ENCODE measurements at regions not wholly inside any gene's neighbourhood (a gene's known extent, or its start where the extent isn't known, plus 50 kb on each side); places are given as distances from the start of the nearest gene placed in this dataset.

- no peaks in the 10 kb centered on the region for H3K36me3 ChIP-seq (ENCODE audit: insufficient read depth in 1 of 2, low read depth in 1 of 2)
- intact Hi-C loops (cut with DNase I) = no loop called here
- peaks cover 3% of the 10 kb centered on the region for H3K9me3 ChIP-seq
- no peaks in the 10 kb centered on the region for H3K4me1 ChIP-seq
- 35 to 38% (median 36%) methylated on average over 5 of the region's 5 CpGs for WGBS, 3 donors
- DNase-seq (no peak), ATAC-seq (no peak)
- H3K27ac ChIP-seq = no peak overlapping the region
- H3K4me3 ChIP-seq = no peak overlapping the region
- no peak for TF ChIP-seq CTCF (IDR thresholded peaks at IDR 0.05)
- H3K27me3 ChIP-seq (ENCODE audit: insufficient read depth in 3 of 3, low read length in 2 of 3) = no peaks in the 10 kb centered on the region
Observed at GRCh38 chr4:12926189-12927066, 557.7 kb downstream of the RAB28 start.

- no peaks in the 10 kb centered on the region for H3K4me1 ChIP-seq
- 88 to 93% (median 89%) methylated on average over 2 of the region's 2 CpGs for WGBS, 3 donors
- no peaks in the 10 kb centered on the region for H3K27me3 ChIP-seq (ENCODE audit: insufficient read depth in 3 of 3, low read length in 2 of 3)
- ATAC-seq (no peak), DNase-seq (no peak)
- H3K9me3 ChIP-seq = peaks cover 2% of the 10 kb centered on the region
- no peak for TF ChIP-seq CTCF (IDR thresholded peaks at IDR 0.05)
- no peak overlapping the region for H3K4me3 ChIP-seq
- intact Hi-C loops (cut with DNase I) = no loop called here
- no peak overlapping the region for H3K27ac ChIP-seq
- H3K36me3 ChIP-seq (ENCODE audit: insufficient read depth in 1 of 2, low read depth in 1 of 2) = no peaks in the 10 kb centered on the region
Observed at GRCh38 chr4:12924728-12925320, 559.3 kb downstream of the RAB28 start.

- intact Hi-C loops (cut with DNase I) = no loop called here
- DNase-seq (no peak), ATAC-seq (no peak)
- Histone ChIP-seq H3K4me3 (no peak overlapping the region), H3K36me3 (ENCODE audit: insufficient read depth in 1 of 2, low read depth in 1 of 2) (no peaks in the 10 kb centered on the region), H3K27me3 (ENCODE audit: insufficient read depth in 3 of 3, low read length in 2 of 3) (no peaks in the 10 kb centered on the region), H3K4me1 (no peaks in the 10 kb centered on the region), H3K27ac (no peak overlapping the region), H3K9me3 (no peaks in the 10 kb centered on the region)
- 83 to 89% (median 88%) methylated on average over 4 of the region's 4 CpGs for WGBS, 3 donors
- TF ChIP-seq CTCF (IDR thresholded peaks at IDR 0.05) = no peak
Observed at GRCh38 chr4:12924253-12924652, 559.9 kb downstream of the RAB28 start.

GRCh38 chr4:12912896-12913418 lies 571.2 kb downstream of the RAB28 start:
- no peaks in the 10 kb centered on the region for H3K36me3 ChIP-seq (ENCODE audit: insufficient read depth in 1 of 2, low read depth in 1 of 2)
- no peak overlapping the region for H3K27ac ChIP-seq
- no peaks in the 10 kb centered on the region for H3K4me1 ChIP-seq
- DNase-seq (no peak), ATAC-seq (no peak)
- WGBS, 3 donors = 58 to 68% (median 66%) methylated on average over 2 of the region's 2 CpGs
- H3K4me3 ChIP-seq = no peak overlapping the region
- intact Hi-C loops (cut with DNase I) = no loop called here
- peaks cover 11% of the 10 kb centered on the region for H3K9me3 ChIP-seq
- H3K27me3 ChIP-seq (ENCODE audit: insufficient read depth in 3 of 3, low read length in 2 of 3) = no peaks in the 10 kb centered on the region
- TF ChIP-seq CTCF (IDR thresholded peaks at IDR 0.05) = no peak
